ENCODE measurements at regions not wholly inside any gene's neighbourhood (a gene's known extent, or its start where the extent isn't known, plus 50 kb on each side); places are given as distances from the start of the nearest gene placed in this dataset.

DNA sequence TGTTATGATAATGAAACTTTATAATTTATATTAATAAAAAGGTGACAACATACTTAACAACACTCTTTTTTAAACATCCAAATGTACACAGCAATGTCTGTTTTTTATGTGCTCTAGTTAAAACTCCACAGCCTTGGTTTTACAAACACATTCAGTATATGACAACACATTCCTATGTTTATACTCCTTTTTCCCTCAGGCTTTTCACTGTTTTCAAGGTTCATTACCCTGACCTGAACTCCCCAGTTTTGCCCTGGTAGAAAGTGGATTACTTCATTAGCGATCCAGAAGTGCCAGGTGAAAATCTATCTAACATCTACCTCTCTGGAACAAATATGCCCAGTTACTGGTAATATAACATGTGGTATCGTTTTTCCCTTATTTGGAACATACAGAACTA is 340.2 kb upstream of the DDHD1 start:
- Histone ChIP-seq H3K4me3 (ENCODE audit: low read length) (no peak overlapping the region), H3K36me3 (ENCODE audit: control insufficient read depth, insufficient read depth, low read length) (no peaks in the 10 kb centered on the region), H3K18ac (ENCODE audit: low read length) (no peak overlapping the region), H2AK5ac (ENCODE audit: low read length) (no peak overlapping the region), H3K27ac (ENCODE audit: low read depth, low read length) (no peak overlapping the region), H2BK5ac (ENCODE audit: low read length) (no peak overlapping the region), H3K23ac (ENCODE audit: low read length) (no peak overlapping the region), H3K56ac (ENCODE audit: low read length) (no peak overlapping the region), H3K4me2 (ENCODE audit: low read length) (no peak overlapping the region), H4K5ac (ENCODE audit: low read length) (no peak overlapping the region), H3K79me2 (ENCODE audit: control insufficient read depth, insufficient read depth, low read length) (no peaks in the 10 kb centered on the region), H4K8ac (ENCODE audit: low read depth, low read length) (no peak overlapping the region), H3K4me1 (ENCODE audit: control insufficient read depth, low read depth, low read length) (no peaks in the 10 kb centered on the region), H3K4ac (ENCODE audit: low read depth, low read length) (no peak overlapping the region), H2BK15ac (replicated peaks; ENCODE audit: low read depth) (no peak overlapping the region), H3K27me3 (ENCODE audit: insufficient read depth, low read length, poor library complexity) (no peaks in the 10 kb centered on the region), H3K9ac (ENCODE audit: low read length) (no peak overlapping the region), H2BK120ac (ENCODE audit: low read depth, low read length) (no peak overlapping the region), H3K79me1 (ENCODE audit: low read length) (no peaks in the 10 kb centered on the region)
- no CpG with 5 or more reads among the region's 2 CpGs for WGBS (ENCODE audit: extremely low coverage, insufficient coverage, low lambda C conversion rate)
- DNase-seq: no peak

DNA sequence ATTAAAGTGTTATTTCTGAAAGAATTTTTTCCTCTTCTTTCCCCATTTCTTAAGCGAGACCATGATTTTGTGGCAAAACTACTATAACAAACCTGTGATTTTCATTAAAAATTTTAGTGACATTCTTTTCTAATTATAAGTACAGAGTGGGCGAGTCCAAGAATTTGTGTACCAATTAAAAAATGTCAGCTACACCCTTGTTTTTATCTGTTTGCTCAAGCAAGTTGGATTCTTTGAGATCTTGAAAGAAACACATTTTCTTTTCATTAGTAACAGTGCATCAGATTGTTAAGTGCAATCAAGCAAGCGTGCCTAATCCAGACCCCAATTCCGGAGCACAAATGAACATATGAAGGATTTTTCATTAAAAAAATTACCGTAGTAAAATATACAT is 338.8 kb upstream of the DDHD1 start:
- DNase-seq: no peak
- H3K4ac ChIP-seq (ENCODE audit: low read depth, low read length): no peak overlapping the region
- no peak overlapping the region for H2BK5ac ChIP-seq (ENCODE audit: low read length)
- no peaks in the 10 kb centered on the region for H3K79me1 ChIP-seq (ENCODE audit: low read length)
- no peak overlapping the region for H3K27ac ChIP-seq (ENCODE audit: low read depth, low read length)
- H3K9ac ChIP-seq (ENCODE audit: low read length): no peak overlapping the region
- H3K18ac ChIP-seq (ENCODE audit: low read length): no peak overlapping the region
- H3K36me3 ChIP-seq (ENCODE audit: control insufficient read depth, insufficient read depth, low read length): no peaks in the 10 kb centered on the region
- no peak overlapping the region for H3K4me2 ChIP-seq (ENCODE audit: low read length)
- no peak overlapping the region for H4K8ac ChIP-seq (ENCODE audit: low read depth, low read length)
- H3K23ac ChIP-seq (ENCODE audit: low read length): no peak overlapping the region
- no peak overlapping the region for H3K56ac ChIP-seq (ENCODE audit: low read length)
- H3K79me2 ChIP-seq (ENCODE audit: control insufficient read depth, insufficient read depth, low read length): no peaks in the 10 kb centered on the region
- no peak overlapping the region for H2BK15ac ChIP-seq (replicated peaks; ENCODE audit: low read depth)
- H3K4me1 ChIP-seq (ENCODE audit: control insufficient read depth, low read depth, low read length): no peaks in the 10 kb centered on the region
- WGBS (ENCODE audit: extremely low coverage, insufficient coverage, low lambda C conversion rate): no CpG with 5 or more reads among the region's 5 CpGs
- H2BK120ac ChIP-seq (ENCODE audit: low read depth, low read length): no peak overlapping the region
- no peak overlapping the region for H3K4me3 ChIP-seq (ENCODE audit: low read length)
- H2AK5ac ChIP-seq (ENCODE audit: low read length): no peak overlapping the region
- H4K5ac ChIP-seq (ENCODE audit: low read length): no peak overlapping the region
- no peaks in the 10 kb centered on the region for H3K27me3 ChIP-seq (ENCODE audit: insufficient read depth, low read length, poor library complexity)

DNA sequence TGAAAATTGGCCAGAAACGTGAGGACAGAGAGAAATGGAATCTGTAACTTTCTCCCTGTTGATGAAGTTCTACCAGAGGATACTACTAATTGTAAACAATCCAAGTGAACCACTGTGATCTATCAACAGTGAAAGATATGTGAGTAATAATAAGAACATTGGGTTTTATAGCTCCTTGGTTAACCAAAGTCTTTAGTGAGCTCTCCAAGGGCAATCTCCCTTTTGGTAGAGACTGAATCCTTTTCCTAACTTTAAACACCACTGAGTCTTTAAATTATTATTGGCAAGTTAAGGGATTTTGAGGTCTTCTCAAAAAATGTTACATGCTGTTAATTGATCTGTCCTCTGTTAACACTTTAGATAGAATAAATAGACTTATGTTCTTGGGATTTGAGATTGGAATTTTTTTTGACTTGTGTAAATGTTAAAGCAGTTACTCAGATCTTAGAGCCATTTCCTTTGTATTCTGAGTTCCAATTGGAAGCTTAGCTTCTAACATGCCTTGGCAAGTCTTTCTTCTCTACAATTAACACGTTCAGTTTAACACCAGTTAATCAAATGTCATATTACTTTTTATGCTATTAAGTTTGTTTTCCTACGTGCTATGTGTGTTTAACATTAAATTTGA is 338.2 kb upstream of the DDHD1 start:
- Histone ChIP-seq H3K9ac (ENCODE audit: low read length) (no peak overlapping the region), H2BK15ac (replicated peaks; ENCODE audit: low read depth) (no peak overlapping the region), H3K56ac (ENCODE audit: low read length) (no peak overlapping the region), H2BK5ac (ENCODE audit: low read length) (no peak overlapping the region), H4K8ac (ENCODE audit: low read depth, low read length) (no peak overlapping the region), H3K18ac (ENCODE audit: low read length) (no peak overlapping the region), H3K79me2 (ENCODE audit: control insufficient read depth, insufficient read depth, low read length) (no peaks in the 10 kb centered on the region), H3K79me1 (ENCODE audit: low read length) (no peaks in the 10 kb centered on the region), H3K27me3 (ENCODE audit: insufficient read depth, low read length, poor library complexity) (no peaks in the 10 kb centered on the region), H3K27ac (ENCODE audit: low read depth, low read length) (no peak overlapping the region), H2AK5ac (ENCODE audit: low read length) (no peak overlapping the region), H3K23ac (ENCODE audit: low read length) (no peak overlapping the region), H3K4me3 (ENCODE audit: low read length) (no peak overlapping the region), H3K36me3 (ENCODE audit: control insufficient read depth, insufficient read depth, low read length) (no peaks in the 10 kb centered on the region), H3K4ac (ENCODE audit: low read depth, low read length) (no peak overlapping the region), H4K5ac (ENCODE audit: low read length) (no peak overlapping the region), H3K4me1 (ENCODE audit: control insufficient read depth, low read depth, low read length) (no peaks in the 10 kb centered on the region), H2BK120ac (ENCODE audit: low read depth, low read length) (no peak overlapping the region), H3K4me2 (ENCODE audit: low read length) (no peak overlapping the region)
- no CpG with 5 or more reads among the region's 3 CpGs for WGBS (ENCODE audit: extremely low coverage, insufficient coverage, low lambda C conversion rate)
- no peak for DNase-seq

DNA sequence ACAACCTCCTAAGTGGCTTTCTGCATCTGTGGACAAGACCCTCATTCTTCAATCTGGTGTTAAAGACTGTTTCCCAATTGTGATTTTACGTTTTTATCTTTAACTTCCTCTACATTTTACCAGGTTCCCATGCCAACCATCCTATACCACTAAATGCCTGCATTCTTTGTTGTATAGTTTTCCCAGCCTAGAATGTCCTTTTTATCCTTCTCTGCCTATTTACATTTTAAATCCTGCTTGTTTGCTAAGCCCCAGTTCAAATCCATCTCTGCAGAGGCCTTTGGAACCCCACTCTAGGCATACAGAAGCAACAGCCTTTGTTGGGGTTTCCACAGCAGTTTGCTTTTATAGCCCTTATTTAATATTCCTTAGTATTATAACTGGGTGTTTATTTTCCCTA is 325.1 kb upstream of the DDHD1 start:
- H3K18ac ChIP-seq (ENCODE audit: low read length): no peak overlapping the region
- no peaks in the 10 kb centered on the region for H3K36me3 ChIP-seq (ENCODE audit: control insufficient read depth, insufficient read depth, low read length)
- no peak overlapping the region for H4K5ac ChIP-seq (ENCODE audit: low read length)
- no peaks in the 10 kb centered on the region for H3K79me1 ChIP-seq (ENCODE audit: low read length)
- no peak overlapping the region for H3K9ac ChIP-seq (ENCODE audit: low read length)
- DNase-seq: no peak
- H3K4me2 ChIP-seq (ENCODE audit: low read length): no peak overlapping the region
- H3K27me3 ChIP-seq (ENCODE audit: insufficient read depth, low read length, poor library complexity): no peaks in the 10 kb centered on the region
- no peak overlapping the region for H3K23ac ChIP-seq (ENCODE audit: low read length)
- no peaks in the 10 kb centered on the region for H3K79me2 ChIP-seq (ENCODE audit: control insufficient read depth, insufficient read depth, low read length)
- no peaks in the 10 kb centered on the region for H3K4me1 ChIP-seq (ENCODE audit: control insufficient read depth, low read depth, low read length)
- no peak overlapping the region for H4K8ac ChIP-seq (ENCODE audit: low read depth, low read length)
- H2BK5ac ChIP-seq (ENCODE audit: low read length): no peak overlapping the region
- H2AK5ac ChIP-seq (ENCODE audit: low read length): no peak overlapping the region
- no peak overlapping the region for H3K4ac ChIP-seq (ENCODE audit: low read depth, low read length)
- no peak overlapping the region for H3K27ac ChIP-seq (ENCODE audit: low read depth, low read length)
- no CpG with 5 or more reads among the region's 1 CpG for WGBS (ENCODE audit: extremely low coverage, insufficient coverage, low lambda C conversion rate)
- no peak overlapping the region for H3K4me3 ChIP-seq (ENCODE audit: low read length)
- no peak overlapping the region for H3K56ac ChIP-seq (ENCODE audit: low read length)
- no peak overlapping the region for H2BK120ac ChIP-seq (ENCODE audit: low read depth, low read length)
- no peak overlapping the region for H2BK15ac ChIP-seq (replicated peaks; ENCODE audit: low read depth)

DNA sequence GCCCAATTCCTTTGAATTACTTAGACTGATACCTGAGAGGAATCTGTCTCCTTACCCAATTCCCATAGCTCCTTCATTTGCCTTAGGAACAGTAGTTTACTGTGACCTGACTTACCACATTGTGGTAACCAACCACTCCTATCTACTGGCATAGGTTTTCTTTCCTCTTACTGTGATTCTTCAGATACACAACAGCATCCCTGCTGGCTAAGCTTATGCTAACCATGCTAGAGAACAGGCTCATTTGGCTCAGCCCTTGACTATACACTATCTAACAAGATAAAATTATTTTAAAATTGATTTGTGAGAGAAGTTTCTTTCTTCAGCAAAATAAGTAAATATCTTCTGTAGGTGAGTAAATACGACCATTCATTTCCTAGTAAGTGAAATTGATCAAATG is 320.4 kb upstream of the DDHD1 start:
- Histone ChIP-seq H3K9ac (ENCODE audit: low read length) (no peak overlapping the region), H2BK5ac (ENCODE audit: low read length) (no peak overlapping the region), H3K18ac (ENCODE audit: low read length) (no peak overlapping the region), H3K36me3 (ENCODE audit: control insufficient read depth, insufficient read depth, low read length) (no peaks in the 10 kb centered on the region), H4K5ac (ENCODE audit: low read length) (no peak overlapping the region), H3K4me2 (ENCODE audit: low read length) (no peak overlapping the region), H3K23ac (ENCODE audit: low read length) (no peak overlapping the region), H2AK5ac (ENCODE audit: low read length) (no peak overlapping the region), H2BK15ac (replicated peaks; ENCODE audit: low read depth) (no peak overlapping the region), H4K8ac (ENCODE audit: low read depth, low read length) (no peak overlapping the region), H3K27ac (ENCODE audit: low read depth, low read length) (no peak overlapping the region), H2BK120ac (ENCODE audit: low read depth, low read length) (no peak overlapping the region), H3K56ac (ENCODE audit: low read length) (no peak overlapping the region), H3K4me1 (ENCODE audit: control insufficient read depth, low read depth, low read length) (peaks cover 3% of the 10 kb centered on the region), H3K79me1 (ENCODE audit: low read length) (no peaks in the 10 kb centered on the region), H3K4me3 (ENCODE audit: low read length) (no peak overlapping the region), H3K27me3 (ENCODE audit: insufficient read depth, low read length, poor library complexity) (no peaks in the 10 kb centered on the region), H3K4ac (ENCODE audit: low read depth, low read length) (no peak overlapping the region), H3K79me2 (ENCODE audit: control insufficient read depth, insufficient read depth, low read length) (no peaks in the 10 kb centered on the region)
- peak; percentile 62 for DNase-seq
- no CpG with 5 or more reads among the region's 1 CpG for WGBS (ENCODE audit: extremely low coverage, insufficient coverage, low lambda C conversion rate)

DNA sequence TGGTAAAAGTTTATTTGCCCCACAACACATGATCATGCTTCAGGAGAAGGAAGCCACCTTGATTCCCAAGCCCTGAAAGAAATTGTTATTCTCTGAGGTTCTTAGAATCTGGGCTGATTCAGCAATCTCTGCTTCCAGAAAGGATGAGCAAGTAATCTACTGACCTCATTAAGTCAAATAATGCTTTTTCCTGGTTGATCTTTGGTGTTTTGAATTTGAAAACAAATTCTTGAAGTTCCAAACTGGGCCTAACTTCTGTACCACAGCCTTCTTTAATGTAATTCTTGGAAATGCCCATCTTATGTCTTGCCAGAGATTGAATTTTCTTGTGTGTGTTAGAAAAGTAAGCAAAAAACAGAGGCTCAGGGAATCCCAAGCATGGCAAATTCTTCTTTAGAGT is 319.2 kb upstream of the DDHD1 start:
- H2AK5ac ChIP-seq (ENCODE audit: low read length): no peak overlapping the region
- no peak overlapping the region for H3K23ac ChIP-seq (ENCODE audit: low read length)
- H3K79me2 ChIP-seq (ENCODE audit: control insufficient read depth, insufficient read depth, low read length): no peaks in the 10 kb centered on the region
- H2BK5ac ChIP-seq (ENCODE audit: low read length): no peak overlapping the region
- no peak overlapping the region for H3K18ac ChIP-seq (ENCODE audit: low read length)
- no peak for DNase-seq
- H3K56ac ChIP-seq (ENCODE audit: low read length): no peak overlapping the region
- no peak overlapping the region for H3K4me3 ChIP-seq (ENCODE audit: low read length)
- H3K4me1 ChIP-seq (ENCODE audit: control insufficient read depth, low read depth, low read length): peaks cover 3% of the 10 kb centered on the region
- H2BK120ac ChIP-seq (ENCODE audit: low read depth, low read length): no peak overlapping the region
- H4K5ac ChIP-seq (ENCODE audit: low read length): no peak overlapping the region
- H2BK15ac ChIP-seq (replicated peaks; ENCODE audit: low read depth): no peak overlapping the region
- no peak overlapping the region for H3K9ac ChIP-seq (ENCODE audit: low read length)
- H3K4me2 ChIP-seq (ENCODE audit: low read length): no peak overlapping the region
- no peaks in the 10 kb centered on the region for H3K27me3 ChIP-seq (ENCODE audit: insufficient read depth, low read length, poor library complexity)
- H3K27ac ChIP-seq (ENCODE audit: low read depth, low read length): no peak overlapping the region
- H3K36me3 ChIP-seq (ENCODE audit: control insufficient read depth, insufficient read depth, low read length): no peaks in the 10 kb centered on the region
- no peaks in the 10 kb centered on the region for H3K79me1 ChIP-seq (ENCODE audit: low read length)
- H4K8ac ChIP-seq (ENCODE audit: low read depth, low read length): no peak overlapping the region
- no peak overlapping the region for H3K4ac ChIP-seq (ENCODE audit: low read depth, low read length)
